GM12878 (cell line): ENCODE measurements at regions not wholly inside any gene's neighbourhood (a gene's known extent, or its start where the extent isn't known, plus 50 kb on each side); places are given as distances from the start of the nearest gene placed in this dataset.

Experiments used
- ATAC-seq: fragments of 200-7000 bp; cut with Tn5 transposase; 3 replicates; pipeline ENCODE4 v1.9.1; 2020; ENCODE audit warnings: mild to moderate bottlenecking, moderate library complexity
- BruUV-seq: library from RNA; stranded (reverse); fragments of 400-500 nt; replicated peaks from 2 replicates; lab custom pipeline; 2021; lab: Mats Ljungman, UMichigan
- CTCF ChIA-PET: fragments of 300-600 bp; sonication (Branson Sonifier 250); formaldehyde crosslinking; extraction: SDS; loops from one replicate; lab custom pipeline; 2021; ENCODE audit warnings: inconsistent platforms; lab: Yijun Ruan, JAX
- POLR2A ChIA-PET: fragments of 350-600 bp; formaldehyde crosslinking; extraction: SDS; loops from one replicate; lab custom pipeline; 2021; ENCODE audit warnings: inconsistent platforms; lab: Charles Lee
- RAD21 ChIA-PET: fragments of 300-600 bp; sonication (Branson Sonifier 250); formaldehyde crosslinking; loops from one replicate; lab custom pipeline; 2023; ENCODE audit warnings: antibody characterized with exemption; ENCODE audit not compliant: unreplicated experiment; lab: Charles Lee
- SMC1A ChIA-PET: fragments of 300-600 bp; sonication (Branson Sonifier 250); formaldehyde crosslinking; loops from one replicate; lab custom pipeline; 2023; ENCODE audit not compliant: unreplicated experiment, uncharacterized antibody; lab: Charles Lee
- DNase-seq: peaks from one replicate; pipeline ENCODE4 v3.0.0-alpha.2; 2011; ENCODE audit warnings: low read depth, low spot score
- FAIRE-seq: peaks from 3 replicates; lab custom pipeline; 2011; peaks lifted over from hg19 to GRCh38; lab: Jason Lieb, UNC
- H2AFZ ChIP-seq: 2 replicates; pipeline ENCODE4 v1.6.0; 2011; ENCODE audit warnings: low read depth, low read length, control low read depth; ENCODE audit not compliant: control insufficient read depth
- H3K27ac ChIP-seq: 2 replicates; pipeline ENCODE4 v1.5.1; 2011; ENCODE audit warnings: control low read depth; ENCODE audit not compliant: control insufficient read depth, insufficient read depth
- H3K27me3 ChIP-seq, 2 experiments: replicated peaks in 1 of 2; 2 replicates each; pipeline versions ENCODE4 v1.6.0 to v1.6.1; 2011; ENCODE audit warnings: low read length in 1 of 2; ENCODE audit not compliant: control insufficient read depth in 2 of 2, insufficient read depth in 2 of 2
- H3K36me3 ChIP-seq, 2 experiments: 2 replicates each; pipeline ENCODE4 v1.5.1; 2011; ENCODE audit warnings: low read length in 1 of 2; ENCODE audit not compliant: control insufficient read depth in 2 of 2, insufficient read depth in 2 of 2
- H3K4me1 ChIP-seq: 2 replicates; pipeline ENCODE4 v1.6.1; 2011; ENCODE audit warnings: mild to moderate bottlenecking, low read length, moderate library complexity, mixed read lengths; ENCODE audit not compliant: control insufficient read depth, insufficient read depth
- H3K4me2 ChIP-seq: 2 replicates; pipeline ENCODE4 v1.6.0; 2011; ENCODE audit warnings: control low read depth; ENCODE audit not compliant: control insufficient read depth, insufficient read depth
- H3K4me3 ChIP-seq: fragments of 200-600 bp; sonication (generic); 2 replicates; pipeline ENCODE4 v1.5.1; 2016
- H3K79me2 ChIP-seq: 2 replicates; pipeline ENCODE4 v1.6.0; 2011; ENCODE audit warnings: low read length; ENCODE audit not compliant: control insufficient read depth, insufficient read depth
- H3K9ac ChIP-seq: 2 replicates; pipeline ENCODE4 v1.8.0; 2011; ENCODE audit warnings: low read length, control low read depth, mixed read lengths; ENCODE audit not compliant: control insufficient read depth, insufficient read depth
- H3K9me3 ChIP-seq: replicated peaks from 3 replicates; pipeline ENCODE4 v1.5.1; 2011; ENCODE audit warnings: mild to moderate bottlenecking, low read length; ENCODE audit not compliant: control insufficient read depth, insufficient read depth
- H4K20me1 ChIP-seq: 2 replicates; pipeline ENCODE4 v1.6.0; 2011; ENCODE audit not compliant: control insufficient read depth, insufficient read depth
- CREB1 ChIP-seq: IDR thresholded peaks from 2 replicates; pipeline ENCODE4 v1.6.1; 2012; ENCODE audit warnings: low read depth, mild to moderate bottlenecking, inconsistent platforms
- FOXK2 ChIP-seq: fragments of 450-650 bp; IDR thresholded peaks from 2 replicates; pipeline ENCODE4 v1.6.1; 2017; ENCODE audit warnings: mild to moderate bottlenecking, moderate library complexity
- NR2F1 ChIP-seq: fragments of 450-650 bp; conservative IDR thresholded peaks from 2 replicates; pipeline ENCODE4 v1.6.1; 2017; ENCODE audit warnings: mild to moderate bottlenecking
- RAD51 ChIP-seq: fragments of 450-650 bp; IDR thresholded peaks from 2 replicates; pipeline ENCODE4 v1.6.1; 2016; ENCODE audit warnings: moderate library complexity, mild to moderate bottlenecking, inconsistent platforms
- RFX5 ChIP-seq: IDR thresholded peaks from 2 replicates; pipeline ENCODE4 v1.6.1; 2011; ENCODE audit warnings: low read depth, low read length, improper control_type of control experiment
- RUNX3 ChIP-seq: IDR thresholded peaks from 2 replicates; pipeline ENCODE4 v1.6.1; 2012; ENCODE audit warnings: low read length, inconsistent platforms
- SMC3 ChIP-seq: IDR thresholded peaks from 2 replicates; pipeline ENCODE4 v1.6.1; 2011; ENCODE audit warnings: low read length, improper control_type of control experiment, borderline replicate concordance
- STAT1 ChIP-seq: fragments of 450-650 bp; conservative IDR thresholded peaks from 2 replicates; pipeline ENCODE4 v1.6.1; 2014; ENCODE audit warnings: antibody characterized with exemption, mild to moderate bottlenecking
- ZNF274 ChIP-seq: IDR thresholded peaks from one replicate; pipeline ENCODE4 v1.8.0; 2011; ENCODE audit not compliant: insufficient read length, insufficient read depth
- ZNF622 ChIP-seq: fragments of 450-650 bp; IDR thresholded peaks from 2 replicates; pipeline ENCODE4 v1.6.1; 2017; ENCODE audit warnings: mild to moderate bottlenecking, inconsistent platforms
- ZSCAN29 ChIP-seq: fragments of 450-650 bp; IDR thresholded peaks from 2 replicates; pipeline ENCODE4 v1.6.1; 2017; ENCODE audit warnings: mild to moderate bottlenecking, moderate library complexity
- WGBS: methylation state at CpG from one replicate; pipeline ENCODE4 v1.1.6; 2016; ENCODE audit warnings: low lambda C conversion rate; ENCODE audit not compliant: insufficient replicate concordance, insufficient coverage; ENCODE audit errors: missing lambda C conversion rate; 5-methylcytosine and 5-hydroxymethylcytosine counted together
- in situ Hi-C: fragments of 300-500 bp; cut with MboI; formaldehyde crosslinking; loops from 9 replicates; pipeline ENCODE4 v1.14.3; 2018; ENCODE audit warnings: mixed read lengths
- intact Hi-C: fragments of 100-400 bp; cut with micrococcal nuclease; formaldehyde crosslinking; loops from one replicate; pipeline ENCODE4 v1.14.2; 2022; ENCODE audit not compliant: unreplicated experiment
- TF ChIP-seq, protein P1 (sequence below): fragments of 450-650 bp; IDR thresholded peaks from 2 replicates; pipeline ENCODE4 v1.6.1; 2016; ENCODE audit warnings: mild to moderate bottlenecking
- TF ChIP-seq, protein P2 (sequence below): IDR thresholded peaks from 2 replicates; pipeline ENCODE4 v1.6.1; 2011; ENCODE audit warnings: mild to moderate bottlenecking, low read depth, low read length, moderate library complexity; ENCODE audit not compliant: insufficient replicate concordance
- TF ChIP-seq, protein P3 (sequence below): fragments of 450-650 bp; formaldehyde crosslinking; IDR thresholded peaks from 2 replicates; pipeline ENCODE4 v1.4.0; 2020; ENCODE audit warnings: mild to moderate bottlenecking, moderate library complexity
- TF ChIP-seq, protein P4 (sequence below): IDR thresholded peaks from 2 replicates; pipeline ENCODE4 v1.6.1; 2012; ENCODE audit warnings: low read length, inconsistent platforms
- TF ChIP-seq, protein P5 (sequence below): fragments of 450-650 bp; IDR thresholded peaks from 2 replicates; pipeline ENCODE4 v1.6.1; 2014; ENCODE audit warnings: mild to moderate bottlenecking
- TF ChIP-seq, protein P6 (sequence below): fragments of 450-650 bp; IDR thresholded peaks from 2 replicates; pipeline ENCODE4 v1.6.1; 2016; ENCODE audit warnings: mild to moderate bottlenecking

DNA sequence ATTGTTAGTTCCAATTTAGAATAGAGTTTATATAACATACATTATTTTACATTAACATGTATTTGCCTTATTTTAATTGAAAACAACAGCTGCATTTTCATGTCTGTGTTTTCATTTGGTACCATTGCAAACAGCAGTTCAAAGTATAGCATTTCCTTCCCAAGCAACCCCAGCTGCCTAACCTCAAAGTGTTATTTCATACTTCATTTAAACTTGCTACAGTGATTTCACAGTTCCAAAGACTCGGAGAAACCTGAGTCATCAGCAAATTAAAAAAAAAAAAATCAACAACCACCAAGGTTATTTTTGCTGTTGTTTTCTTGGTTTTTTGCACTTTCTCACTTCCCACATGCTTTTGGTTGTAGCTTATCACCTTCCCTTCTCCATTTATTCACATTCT lies 236.5 kb upstream of the SPHKAP start:
- ChIA-PET SMC1A (interaction anchor here (0.7 kb wide), 1 partner anchor 331 kb away, joined by 3 read pairs; no protein-coding TSS in a partner anchor), CTCF (no interaction called here), RAD21 (no interaction called here), POLR2A (no interaction called here)
- Histone ChIP-seq H3K4me1 (no peaks in the 10 kb centered on the region), H3K79me2 (no peaks in the 10 kb centered on the region), H3K36me3 (no peaks in the 10 kb centered on the region), H3K4me3 (no peak overlapping the region), H3K9ac (no peak overlapping the region), H2AFZ (no peak overlapping the region), H3K9me3 (no peaks in the 10 kb centered on the region), H4K20me1 (no peaks in the 10 kb centered on the region), H3K27me3 (no peaks in the 10 kb centered on the region), H3K27ac (no peak overlapping the region), H3K4me2 (no peak overlapping the region)
- intact Hi-C loops: no loop called here
- ATAC-seq (no peak), FAIRE-seq (no peak), DNase-seq (no peak)
- in situ Hi-C loops: no loop called here
- no TSS peak for BruUV-seq
- WGBS: 0% methylated on average over 1 of the region's 1 CpG
- TF ChIP-seq STAT1 (no peak), ZNF274 (no peak), ZNF622 (no peak), SMC3 (no peak), RAD51 (no peak), RFX5 (no peak), RUNX3 (no peak), ZSCAN29 (no peak), CREB1 (no peak), NR2F1 (no peak), FOXK2 (no peak)
- TF ChIP-seq, protein P1, sequence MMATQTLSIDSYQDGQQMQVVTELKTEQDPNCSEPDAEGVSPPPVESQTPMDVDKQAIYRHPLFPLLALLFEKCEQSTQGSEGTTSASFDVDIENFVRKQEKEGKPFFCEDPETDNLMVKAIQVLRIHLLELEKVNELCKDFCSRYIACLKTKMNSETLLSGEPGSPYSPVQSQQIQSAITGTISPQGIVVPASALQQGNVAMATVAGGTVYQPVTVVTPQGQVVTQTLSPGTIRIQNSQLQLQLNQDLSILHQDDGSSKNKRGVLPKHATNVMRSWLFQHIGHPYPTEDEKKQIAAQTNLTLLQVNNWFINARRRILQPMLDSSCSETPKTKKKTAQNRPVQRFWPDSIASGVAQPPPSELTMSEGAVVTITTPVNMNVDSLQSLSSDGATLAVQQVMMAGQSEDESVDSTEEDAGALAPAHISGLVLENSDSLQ: no peak
- TF ChIP-seq, protein P2, sequence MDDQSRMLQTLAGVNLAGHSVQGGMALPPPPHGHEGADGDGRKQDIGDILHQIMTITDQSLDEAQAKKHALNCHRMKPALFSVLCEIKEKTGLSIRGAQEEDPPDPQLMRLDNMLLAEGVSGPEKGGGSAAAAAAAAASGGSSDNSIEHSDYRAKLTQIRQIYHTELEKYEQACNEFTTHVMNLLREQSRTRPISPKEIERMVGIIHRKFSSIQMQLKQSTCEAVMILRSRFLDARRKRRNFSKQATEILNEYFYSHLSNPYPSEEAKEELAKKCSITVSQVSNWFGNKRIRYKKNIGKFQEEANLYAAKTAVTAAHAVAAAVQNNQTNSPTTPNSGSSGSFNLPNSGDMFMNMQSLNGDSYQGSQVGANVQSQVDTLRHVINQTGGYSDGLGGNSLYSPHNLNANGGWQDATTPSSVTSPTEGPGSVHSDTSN: no peak
- TF ChIP-seq, protein P3, sequence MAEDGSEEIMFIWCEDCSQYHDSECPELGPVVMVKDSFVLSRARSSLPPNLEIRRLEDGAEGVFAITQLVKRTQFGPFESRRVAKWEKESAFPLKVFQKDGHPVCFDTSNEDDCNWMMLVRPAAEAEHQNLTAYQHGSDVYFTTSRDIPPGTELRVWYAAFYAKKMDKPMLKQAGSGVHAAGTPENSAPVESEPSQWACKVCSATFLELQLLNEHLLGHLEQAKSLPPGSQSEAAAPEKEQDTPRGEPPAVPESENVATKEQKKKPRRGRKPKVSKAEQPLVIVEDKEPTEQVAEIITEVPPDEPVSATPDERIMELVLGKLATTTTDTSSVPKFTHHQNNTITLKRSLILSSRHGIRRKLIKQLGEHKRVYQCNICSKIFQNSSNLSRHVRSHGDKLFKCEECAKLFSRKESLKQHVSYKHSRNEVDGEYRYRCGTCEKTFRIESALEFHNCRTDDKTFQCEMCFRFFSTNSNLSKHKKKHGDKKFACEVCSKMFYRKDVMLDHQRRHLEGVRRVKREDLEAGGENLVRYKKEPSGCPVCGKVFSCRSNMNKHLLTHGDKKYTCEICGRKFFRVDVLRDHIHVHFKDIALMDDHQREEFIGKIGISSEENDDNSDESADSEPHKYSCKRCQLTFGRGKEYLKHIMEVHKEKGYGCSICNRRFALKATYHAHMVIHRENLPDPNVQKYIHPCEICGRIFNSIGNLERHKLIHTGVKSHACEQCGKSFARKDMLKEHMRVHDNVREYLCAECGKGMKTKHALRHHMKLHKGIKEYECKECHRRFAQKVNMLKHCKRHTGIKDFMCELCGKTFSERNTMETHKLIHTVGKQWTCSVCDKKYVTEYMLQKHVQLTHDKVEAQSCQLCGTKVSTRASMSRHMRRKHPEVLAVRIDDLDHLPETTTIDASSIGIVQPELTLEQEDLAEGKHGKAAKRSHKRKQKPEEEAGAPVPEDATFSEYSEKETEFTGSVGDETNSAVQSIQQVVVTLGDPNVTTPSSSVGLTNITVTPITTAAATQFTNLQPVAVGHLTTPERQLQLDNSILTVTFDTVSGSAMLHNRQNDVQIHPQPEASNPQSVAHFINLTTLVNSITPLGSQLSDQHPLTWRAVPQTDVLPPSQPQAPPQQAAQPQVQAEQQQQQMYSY (CRISPR knock-in tag): no peak
- TF ChIP-seq, protein P4, sequence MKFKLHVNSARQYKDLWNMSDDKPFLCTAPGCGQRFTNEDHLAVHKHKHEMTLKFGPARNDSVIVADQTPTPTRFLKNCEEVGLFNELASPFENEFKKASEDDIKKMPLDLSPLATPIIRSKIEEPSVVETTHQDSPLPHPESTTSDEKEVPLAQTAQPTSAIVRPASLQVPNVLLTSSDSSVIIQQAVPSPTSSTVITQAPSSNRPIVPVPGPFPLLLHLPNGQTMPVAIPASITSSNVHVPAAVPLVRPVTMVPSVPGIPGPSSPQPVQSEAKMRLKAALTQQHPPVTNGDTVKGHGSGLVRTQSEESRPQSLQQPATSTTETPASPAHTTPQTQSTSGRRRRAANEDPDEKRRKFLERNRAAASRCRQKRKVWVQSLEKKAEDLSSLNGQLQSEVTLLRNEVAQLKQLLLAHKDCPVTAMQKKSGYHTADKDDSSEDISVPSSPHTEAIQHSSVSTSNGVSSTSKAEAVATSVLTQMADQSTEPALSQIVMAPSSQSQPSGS: no peak
- TF ChIP-seq, protein P5, sequence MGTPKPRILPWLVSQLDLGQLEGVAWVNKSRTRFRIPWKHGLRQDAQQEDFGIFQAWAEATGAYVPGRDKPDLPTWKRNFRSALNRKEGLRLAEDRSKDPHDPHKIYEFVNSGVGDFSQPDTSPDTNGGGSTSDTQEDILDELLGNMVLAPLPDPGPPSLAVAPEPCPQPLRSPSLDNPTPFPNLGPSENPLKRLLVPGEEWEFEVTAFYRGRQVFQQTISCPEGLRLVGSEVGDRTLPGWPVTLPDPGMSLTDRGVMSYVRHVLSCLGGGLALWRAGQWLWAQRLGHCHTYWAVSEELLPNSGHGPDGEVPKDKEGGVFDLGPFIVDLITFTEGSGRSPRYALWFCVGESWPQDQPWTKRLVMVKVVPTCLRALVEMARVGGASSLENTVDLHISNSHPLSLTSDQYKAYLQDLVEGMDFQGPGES: no peak
- TF ChIP-seq, protein P6, sequence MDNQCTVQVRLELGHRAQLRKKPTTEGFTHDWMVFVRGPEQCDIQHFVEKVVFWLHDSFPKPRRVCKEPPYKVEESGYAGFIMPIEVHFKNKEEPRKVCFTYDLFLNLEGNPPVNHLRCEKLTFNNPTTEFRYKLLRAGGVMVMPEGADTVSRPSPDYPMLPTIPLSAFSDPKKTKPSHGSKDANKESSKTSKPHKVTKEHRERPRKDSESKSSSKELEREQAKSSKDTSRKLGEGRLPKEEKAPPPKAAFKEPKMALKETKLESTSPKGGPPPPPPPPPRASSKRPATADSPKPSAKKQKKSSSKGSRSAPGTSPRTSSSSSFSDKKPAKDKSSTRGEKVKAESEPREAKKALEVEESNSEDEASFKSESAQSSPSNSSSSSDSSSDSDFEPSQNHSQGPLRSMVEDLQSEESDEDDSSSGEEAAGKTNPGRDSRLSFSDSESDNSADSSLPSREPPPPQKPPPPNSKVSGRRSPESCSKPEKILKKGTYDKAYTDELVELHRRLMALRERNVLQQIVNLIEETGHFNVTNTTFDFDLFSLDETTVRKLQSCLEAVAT: no peak
